HFF-Myc (cell line): ENCODE measurements at regions not wholly inside any gene's neighbourhood (a gene's known extent, or its start where the extent isn't known, plus 50 kb on each side); places are given as distances from the start of the nearest gene placed in this dataset.

Experiments used
- DNase-seq: peaks from one replicate; pipeline ENCODE4 v3.0.0-alpha.2; 2011; ENCODE audit warnings: low read depth; ENCODE audit errors: extremely low read depth
- H3K4me3 ChIP-seq: replicated peaks from 2 replicates; pipeline ENCODE4 v1.5.1; 2011; ENCODE audit warnings: low read depth, mild to moderate bottlenecking, control low read depth, low read length
- TF ChIP-seq, protein P1 (sequence below): IDR thresholded peaks from 2 replicates; pipeline ENCODE4 v1.5.1; 2012; ENCODE audit warnings: mild to moderate bottlenecking, low read depth, low read length, control low read depth; ENCODE audit errors: missing control alignments

GRCh38 chr3:127520993-127521392, 69.5 kb downstream of the TPRA1 start:
- TF ChIP-seq, protein P1, sequence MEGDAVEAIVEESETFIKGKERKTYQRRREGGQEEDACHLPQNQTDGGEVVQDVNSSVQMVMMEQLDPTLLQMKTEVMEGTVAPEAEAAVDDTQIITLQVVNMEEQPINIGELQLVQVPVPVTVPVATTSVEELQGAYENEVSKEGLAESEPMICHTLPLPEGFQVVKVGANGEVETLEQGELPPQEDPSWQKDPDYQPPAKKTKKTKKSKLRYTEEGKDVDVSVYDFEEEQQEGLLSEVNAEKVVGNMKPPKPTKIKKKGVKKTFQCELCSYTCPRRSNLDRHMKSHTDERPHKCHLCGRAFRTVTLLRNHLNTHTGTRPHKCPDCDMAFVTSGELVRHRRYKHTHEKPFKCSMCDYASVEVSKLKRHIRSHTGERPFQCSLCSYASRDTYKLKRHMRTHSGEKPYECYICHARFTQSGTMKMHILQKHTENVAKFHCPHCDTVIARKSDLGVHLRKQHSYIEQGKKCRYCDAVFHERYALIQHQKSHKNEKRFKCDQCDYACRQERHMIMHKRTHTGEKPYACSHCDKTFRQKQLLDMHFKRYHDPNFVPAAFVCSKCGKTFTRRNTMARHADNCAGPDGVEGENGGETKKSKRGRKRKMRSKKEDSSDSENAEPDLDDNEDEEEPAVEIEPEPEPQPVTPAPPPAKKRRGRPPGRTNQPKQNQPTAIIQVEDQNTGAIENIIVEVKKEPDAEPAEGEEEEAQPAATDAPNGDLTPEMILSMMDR: no peak
- no peak for DNase-seq
- no peak overlapping the region for H3K4me3 ChIP-seq

- H3K4me3 ChIP-seq: no peak overlapping the region
- TF ChIP-seq, protein P1: no peak
- DNase-seq: no peak
Measured at GRCh38 chr3:127518456-127519081, 72.0 kb downstream of the TPRA1 start.

DNA sequence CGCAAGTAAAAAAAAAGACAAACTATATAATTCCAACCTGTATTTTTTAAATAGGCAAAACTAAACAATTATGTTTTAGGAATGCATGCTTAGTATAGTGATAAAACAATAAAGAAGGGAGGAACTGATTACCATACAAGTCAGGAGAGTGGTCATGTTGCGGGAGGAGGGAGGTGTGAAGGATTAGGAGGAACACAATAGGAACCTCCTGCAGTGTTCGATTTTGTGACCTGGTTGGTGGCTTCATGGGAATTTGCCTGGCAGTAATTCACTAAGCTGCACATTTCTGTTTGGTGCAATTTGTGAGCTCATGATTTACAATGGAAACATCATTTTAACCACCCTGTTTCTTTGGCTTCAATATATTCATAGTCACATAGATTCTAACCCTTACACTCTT, 78.3 kb downstream of the TPRA1 start:
- DNase-seq: no peak
- TF ChIP-seq, protein P1: no peak

DNA sequence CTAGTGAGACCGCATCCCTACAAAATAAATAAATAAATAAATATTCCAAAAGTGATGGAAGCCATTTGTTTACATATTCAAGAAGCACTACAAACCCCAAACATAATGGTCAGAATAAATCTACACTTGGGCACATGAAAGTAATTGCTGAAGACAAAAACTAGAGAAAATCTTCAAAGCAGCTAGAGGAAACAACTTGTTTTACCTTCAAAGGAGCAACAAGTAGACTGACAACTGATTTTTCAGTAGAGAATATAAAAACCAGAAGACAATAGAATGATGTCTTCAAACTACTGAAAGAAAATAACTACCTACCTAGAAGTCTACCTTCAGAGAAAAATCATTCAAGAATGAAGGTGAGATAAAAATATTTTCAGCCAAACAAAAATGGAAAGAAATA, 89.4 kb downstream of the TPRA1 start:
- TF ChIP-seq, protein P1: no peak
- no peak overlapping the region for H3K4me3 ChIP-seq
- DNase-seq: no peak

More for the DNA sequence above, 78.3 kb downstream of the TPRA1 start:
- H3K4me3 ChIP-seq: no peak overlapping the region

DNA sequence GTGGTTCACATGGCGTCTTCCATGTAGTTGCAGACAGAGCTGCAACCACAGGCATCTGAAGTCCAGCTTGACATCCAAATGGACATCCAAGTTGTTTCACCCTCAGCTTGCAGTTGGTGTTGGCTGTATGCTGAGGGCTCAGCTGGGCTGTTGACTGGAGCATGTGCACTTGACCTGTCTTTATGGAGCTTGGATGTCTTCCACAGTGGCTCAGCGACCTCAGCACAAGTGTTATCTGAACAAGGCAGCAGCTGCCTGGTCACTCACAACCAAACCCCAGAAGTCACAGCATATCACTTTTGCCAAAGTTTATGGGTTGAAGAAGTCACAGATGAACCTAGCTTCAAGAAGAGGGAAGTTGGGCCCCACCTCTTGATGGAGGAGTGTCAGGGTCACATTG, 92.9 kb downstream of the TPRA1 start:
- no peak for DNase-seq

DNA sequence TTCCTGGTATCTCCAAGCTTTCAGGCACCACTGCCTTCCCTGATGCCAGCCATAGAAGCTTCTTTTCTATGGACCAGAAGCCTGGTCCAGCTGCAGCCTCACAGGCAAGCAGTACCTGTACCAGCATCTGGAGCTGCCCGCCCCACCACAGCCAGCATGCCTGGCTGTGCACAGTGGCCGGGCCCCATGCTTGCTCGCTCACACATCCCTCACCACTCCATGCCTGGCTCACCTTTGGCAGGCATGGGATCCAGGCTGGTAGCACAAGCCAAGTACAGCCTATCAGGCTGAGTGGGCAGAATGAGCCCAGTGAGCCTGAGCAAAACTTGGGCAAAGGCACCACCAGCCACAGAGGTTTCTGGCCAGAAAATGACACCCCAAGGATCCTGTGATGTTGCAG, 93.4 kb downstream of the TPRA1 start:
- TF ChIP-seq, protein P1: no peak
- H3K4me3 ChIP-seq: no peak overlapping the region
- no peak for DNase-seq

More for the DNA sequence above, 92.9 kb downstream of the TPRA1 start:
- H3K4me3 ChIP-seq: no peak overlapping the region
- TF ChIP-seq, protein P1: no peak
